Activated B cell treated with CpG ODN at 0.5 μM for 24 hours (primary cell): ENCODE measurements at regions not wholly inside any gene's neighbourhood (a gene's known extent, or its start where the extent isn't known, plus 50 kb on each side); places are given as distances from the start of the nearest gene placed in this dataset.
"Not testable (repeated sequence)": the region's sequence is repeated elsewhere in the genome, so short reads cannot be mapped to it uniquely, and the experiment has no call there.

Experiments
- ATAC-seq: fragments of 200-7000 bp; cut with Tn5 transposase; one replicate; pipeline ENCODE4 v1.10.0; 2021; ENCODE audit warnings: low read depth, mild to moderate bottlenecking, moderate library complexity
- CTCF ChIA-PET: fragments of 350-600 bp; sonication (Branson Sonifier 250); formaldehyde crosslinking; loops from one replicate; lab custom pipeline; 2021; ENCODE audit warnings: antibody characterized with exemption; lab: Charles Lee
- POLR2A ChIA-PET: fragments of 350-600 bp; sonication (Branson Sonifier 250); formaldehyde crosslinking; loops from one replicate; lab custom pipeline; 2021; ENCODE audit warnings: antibody characterized with exemption; lab: Charles Lee
- DNase-seq: peaks from one replicate; pipeline ENCODE4 v3.0.0; 2022
- H3K27ac Mint-ChIP-seq: one replicate; pipeline ENCODE4 v1.8.0; 2020; ENCODE audit warnings: mixed read lengths
- H3K27me3 Mint-ChIP-seq: one replicate; pipeline ENCODE4 v1.8.0; 2021; ENCODE audit warnings: mixed read lengths
- H3K36me3 Mint-ChIP-seq: one replicate; pipeline ENCODE4 v1.8.0; 2021; ENCODE audit warnings: low read depth, mixed read lengths
- H3K4me1 Mint-ChIP-seq: one replicate; pipeline ENCODE4 v1.8.0; 2021; ENCODE audit warnings: mixed read lengths
- H3K4me3 Mint-ChIP-seq: one replicate; pipeline ENCODE4 v1.8.0; 2020; ENCODE audit warnings: mild to moderate bottlenecking, mixed read lengths
- H3K9me3 Mint-ChIP-seq: one replicate; pipeline ENCODE4 v1.8.0; 2020; ENCODE audit warnings: mixed read lengths
- CTCF ChIP-seq: fragments of 200-600 bp; IDR thresholded peaks from one replicate; pipeline ENCODE4 v1.8.0; 2022; ENCODE audit warnings: antibody characterized with exemption, mild to moderate bottlenecking
- intact Hi-C: fragments of 100-400 bp; cut with micrococcal nuclease; formaldehyde crosslinking; loops from one replicate; pipeline ENCODE4 v1.15.1; 2024

- no peak overlapping the region for H3K4me3 Mint-ChIP-seq
- no peaks in the 10 kb centered on the region for H3K27me3 Mint-ChIP-seq
- ATAC-seq = no peak
- no peak overlapping the region for H3K27ac Mint-ChIP-seq
- intact Hi-C loops = no loop called here
- CTCF ChIA-PET = no interaction called here
- POLR2A ChIA-PET = no interaction called here
- peaks cover 2% of the 10 kb centered on the region for H3K9me3 Mint-ChIP-seq
- no peaks in the 10 kb centered on the region for H3K4me1 Mint-ChIP-seq
- no peaks in the 10 kb centered on the region for H3K36me3 Mint-ChIP-seq
- DNase-seq = no peak
- no peak for TF ChIP-seq CTCF
Measured at GRCh38 chr13:86491121-86491520, 691.9 kb upstream of the SLITRK6 start.

GRCh38 chr13:86501931-86502330, 702.7 kb upstream of the SLITRK6 start:
- DNase-seq, CTCF ChIA-PET, H3K27me3 Mint-ChIP-seq, H3K36me3 Mint-ChIP-seq, intact Hi-C loops, H3K4me3 Mint-ChIP-seq, ATAC-seq, POLR2A ChIA-PET, H3K4me1 Mint-ChIP-seq, H3K27ac Mint-ChIP-seq, H3K9me3 Mint-ChIP-seq: not testable (repeated sequence)

- peaks cover 11% of the 10 kb centered on the region for H3K9me3 Mint-ChIP-seq
- intact Hi-C loops = no loop called here
- H3K36me3 Mint-ChIP-seq = no peaks in the 10 kb centered on the region
- no peak for TF ChIP-seq CTCF
- no peak overlapping the region for H3K4me3 Mint-ChIP-seq
- ChIA-PET CTCF (no interaction called here), POLR2A (no interaction called here)
- H3K27me3 Mint-ChIP-seq = no peaks in the 10 kb centered on the region
- DNase-seq (no peak), ATAC-seq (no peak)
- no peaks in the 10 kb centered on the region for H3K4me1 Mint-ChIP-seq
- H3K27ac Mint-ChIP-seq = no peak overlapping the region
Measured at GRCh38 chr13:86510792-86511191, 711.6 kb upstream of the SLITRK6 start.

- Mint-ChIP-seq H3K27ac (no peak overlapping the region), H3K4me1 (no peaks in the 10 kb centered on the region), H3K27me3 (no peaks in the 10 kb centered on the region), H3K36me3 (no peaks in the 10 kb centered on the region), H3K9me3 (peaks cover 6% of the 10 kb centered on the region), H3K4me3 (no peak overlapping the region)
- ChIA-PET CTCF (no interaction called here), POLR2A (no interaction called here)
- DNase-seq (no peak), ATAC-seq (no peak)
- intact Hi-C loops = no loop called here
- TF ChIP-seq CTCF = no peak
Measured at GRCh38 chr13:86541461-86541860, 742.2 kb upstream of the SLITRK6 start.

- ChIA-PET POLR2A (no interaction called here), CTCF (no interaction called here)
- Mint-ChIP-seq H3K36me3 (no peaks in the 10 kb centered on the region), H3K4me1 (no peaks in the 10 kb centered on the region), H3K27ac (no peak overlapping the region), H3K9me3 (peaks cover 5% of the 10 kb centered on the region), H3K27me3 (no peaks in the 10 kb centered on the region), H3K4me3 (no peak overlapping the region)
- intact Hi-C loops = no loop called here
- DNase-seq (no peak), ATAC-seq (no peak)
- no peak for TF ChIP-seq CTCF
Measured at GRCh38 chr13:86554066-86554465, 754.8 kb upstream of the SLITRK6 start.

GRCh38 chr13:86559901-86560300, 760.7 kb upstream of the SLITRK6 start:
- ATAC-seq (no peak), DNase-seq (no peak)
- no peak for TF ChIP-seq CTCF
- no peak overlapping the region for H3K4me3 Mint-ChIP-seq
- peaks cover 2% of the 10 kb centered on the region for H3K9me3 Mint-ChIP-seq
- no peaks in the 10 kb centered on the region for H3K36me3 Mint-ChIP-seq
- CTCF ChIA-PET = no interaction called here
- H3K27ac Mint-ChIP-seq = no peak overlapping the region
- H3K27me3 Mint-ChIP-seq = no peaks in the 10 kb centered on the region
- H3K4me1 Mint-ChIP-seq = no peaks in the 10 kb centered on the region
- intact Hi-C loops = no loop called here
- POLR2A ChIA-PET = no interaction called here
